ENCODE measurements at regions not wholly inside any gene's neighbourhood (a gene's known extent, or its start where the extent isn't known, plus 50 kb on each side); places are given as distances from the start of the nearest gene placed in this dataset.

- peaks cover 9% of the 10 kb centered on the region for H3K27me3 Mint-ChIP-seq (ENCODE audit: unreplicated experiment)
- no peaks in the 10 kb centered on the region for H3K36me3 Mint-ChIP-seq (ENCODE audit: unreplicated experiment)
- H3K4me1 Mint-ChIP-seq (ENCODE audit: low read depth, unreplicated experiment), result peaks cover 3% of the 10 kb centered on the region
- no peak for TF ChIP-seq CTCF (IDR thresholded peaks at IDR 0.05; ENCODE audit: partially characterized antibody, unreplicated experiment)
- DNase-seq, result no peak
- H3K9me3 Mint-ChIP-seq (ENCODE audit: unreplicated experiment), result no peaks in the 10 kb centered on the region
- H3K4me3 Mint-ChIP-seq (ENCODE audit: unreplicated experiment), result no peak overlapping the region
- H3K27ac Mint-ChIP-seq (ENCODE audit: unreplicated experiment), result no peak overlapping the region
Observed at GRCh38 chr6:63444768-63445167, 125.0 kb upstream of the LGSN start.

- no peak overlapping the region for H3K4me3 Mint-ChIP-seq (ENCODE audit: unreplicated experiment)
- H3K9me3 Mint-ChIP-seq (ENCODE audit: unreplicated experiment), result no peaks in the 10 kb centered on the region
- no peak for TF ChIP-seq CTCF (IDR thresholded peaks at IDR 0.05; ENCODE audit: partially characterized antibody, unreplicated experiment)
- DNase-seq, result no peak
- no peaks in the 10 kb centered on the region for H3K36me3 Mint-ChIP-seq (ENCODE audit: unreplicated experiment)
- H3K27ac Mint-ChIP-seq (ENCODE audit: unreplicated experiment), result no peak overlapping the region
- peaks cover 6% of the 10 kb centered on the region for H3K27me3 Mint-ChIP-seq (ENCODE audit: unreplicated experiment)
- H3K4me1 Mint-ChIP-seq (ENCODE audit: low read depth, unreplicated experiment), result no peaks in the 10 kb centered on the region
Observed at GRCh38 chr6:63446405-63446804, 125.9 kb upstream of the LOC128125822 start.

- H3K4me3 Mint-ChIP-seq (ENCODE audit: unreplicated experiment), result no peak overlapping the region
- no peak overlapping the region for H3K27ac Mint-ChIP-seq (ENCODE audit: unreplicated experiment)
- H3K9me3 Mint-ChIP-seq (ENCODE audit: unreplicated experiment), result no peaks in the 10 kb centered on the region
Observed at GRCh38 chr6:63447134-63447533, 125.1 kb upstream of the LOC128125822 start.

GRCh38 chr6:63448229-63448628, 124.1 kb upstream of the LOC128125822 start:
- Mint-ChIP-seq H3K27me3 (ENCODE audit: unreplicated experiment) (peaks cover 2% of the 10 kb centered on the region), H3K27ac (ENCODE audit: unreplicated experiment) (no peak overlapping the region), H3K4me1 (ENCODE audit: low read depth, unreplicated experiment) (no peaks in the 10 kb centered on the region), H3K9me3 (ENCODE audit: unreplicated experiment) (no peaks in the 10 kb centered on the region), H3K4me3 (ENCODE audit: unreplicated experiment) (no peak overlapping the region), H3K36me3 (ENCODE audit: unreplicated experiment) (no peaks in the 10 kb centered on the region)
- no peak for TF ChIP-seq CTCF (IDR thresholded peaks at IDR 0.05; ENCODE audit: partially characterized antibody, unreplicated experiment)
- DNase-seq, result no peak

More at GRCh38 chr6:63447134-63447533, 125.1 kb upstream of the LOC128125822 start:
- no peak for TF ChIP-seq CTCF (IDR thresholded peaks at IDR 0.05; ENCODE audit: partially characterized antibody, unreplicated experiment)
- H3K36me3 Mint-ChIP-seq (ENCODE audit: unreplicated experiment), result no peaks in the 10 kb centered on the region
- H3K27me3 Mint-ChIP-seq (ENCODE audit: unreplicated experiment), result peaks cover 2% of the 10 kb centered on the region
- DNase-seq, result no peak
- H3K4me1 Mint-ChIP-seq (ENCODE audit: low read depth, unreplicated experiment), result no peaks in the 10 kb centered on the region

- Mint-ChIP-seq H3K27me3 (ENCODE audit: unreplicated experiment) (no peaks in the 10 kb centered on the region), H3K4me1 (ENCODE audit: low read depth, unreplicated experiment) (no peaks in the 10 kb centered on the region), H3K27ac (ENCODE audit: unreplicated experiment) (no peak overlapping the region), H3K36me3 (ENCODE audit: unreplicated experiment) (no peaks in the 10 kb centered on the region), H3K4me3 (ENCODE audit: unreplicated experiment) (no peak overlapping the region), H3K9me3 (ENCODE audit: unreplicated experiment) (no peaks in the 10 kb centered on the region)
- no peak for DNase-seq
- no peak for TF ChIP-seq CTCF (IDR thresholded peaks at IDR 0.05; ENCODE audit: partially characterized antibody, unreplicated experiment)
Observed at GRCh38 chr6:63449714-63450113, 122.6 kb upstream of the LOC128125822 start.

All from glutamatergic neuron (in vitro differentiated cells).